Liver (tissue), 8 donors: ENCODE measurements at regions not wholly inside any gene's neighbourhood (a gene's known extent, or its start where the extent isn't known, plus 50 kb on each side); places are given as distances from the start of the nearest gene placed in this dataset.

ENCODE experiments used
- DNase-seq: peaks from one replicate; pipeline ENCODE4 v3.0.0-alpha.2; 2017; ENCODE audit warnings: low spot score
- H3K27ac ChIP-seq, 2 donors: one replicate each; pipeline ENCODE4 v1.7.0; 2013; ENCODE audit warnings: inconsistent platforms in 2 of 2, low read length in 2 of 2, control low read depth in 1 of 2, low read depth in 1 of 2, mild to moderate bottlenecking in 1 of 2
- H3K27me3 ChIP-seq, 4 donors: one replicate each; pipeline versions ENCODE4 v1.6.1 to v1.7.0; 2013; ENCODE audit warnings: low read length in 3 of 4, inconsistent platforms in 1 of 4, mild to moderate bottlenecking in 1 of 4, moderate library complexity in 1 of 4; ENCODE audit not compliant: control insufficient read depth in 4 of 4, insufficient read depth in 4 of 4
- H3K36me3 ChIP-seq, 4 donors: one replicate each; pipeline versions ENCODE4 v1.6.1 to v1.7.0; 2013; ENCODE audit warnings: low read length in 3 of 4, mild to moderate bottlenecking in 3 of 4, low read depth in 1 of 4, moderate library complexity in 1 of 4; ENCODE audit not compliant: control insufficient read depth in 4 of 4, insufficient read depth in 3 of 4
- H3K4me1 ChIP-seq, 4 donors: one replicate each; pipeline versions ENCODE4 v1.6.1 to v1.7.0; 2013; ENCODE audit warnings: low read length in 3 of 4, mild to moderate bottlenecking in 3 of 4, moderate library complexity in 1 of 4; ENCODE audit not compliant: control insufficient read depth in 4 of 4, insufficient read depth in 4 of 4
- H3K4me3 ChIP-seq, 3 donors: one replicate each; pipeline versions ENCODE4 v1.6.1 to v1.7.0; 2013; ENCODE audit warnings: low read length in 3 of 3, control low read depth in 1 of 3, low read depth in 1 of 3, mild to moderate bottlenecking in 1 of 3
- H3K9ac ChIP-seq, 2 donors: one replicate each; pipeline ENCODE4 v1.7.0; 2013; ENCODE audit warnings: low read length in 2 of 2, mild to moderate bottlenecking in 2 of 2, moderate library complexity in 2 of 2, control low read depth in 1 of 2, low read depth in 1 of 2
- H3K9me3 ChIP-seq, 4 donors: one replicate each; pipeline versions ENCODE4 v1.6.1 to v1.7.0; 2013; ENCODE audit warnings: low read length in 3 of 4; ENCODE audit not compliant: control insufficient read depth in 4 of 4
- EGR1 ChIP-seq, 2 donors: IDR thresholded peaks; 2 replicates each; pipeline ENCODE4 v1.6.1; 2016 to 2018; ENCODE audit warnings: antibody characterized with exemption in 2 of 2, low read depth in 2 of 2
- FOXA1 ChIP-seq: IDR thresholded peaks from 2 replicates; pipeline ENCODE4 v1.6.1; 2016; ENCODE audit warnings: antibody characterized with exemption
- FOXA2 ChIP-seq: IDR thresholded peaks from 2 replicates; pipeline ENCODE4 v1.6.1; 2016; ENCODE audit warnings: antibody characterized with exemption
- GABPA ChIP-seq, 2 donors: IDR thresholded peaks in 1 of 2; conservative IDR thresholded peaks in 1 of 2; 2 replicates each; pipeline ENCODE4 v1.6.1; 2016; ENCODE audit warnings: antibody characterized with exemption in 2 of 2, mild to moderate bottlenecking in 1 of 2, moderate library complexity in 1 of 2
- HNF4A ChIP-seq, 2 donors: conservative IDR thresholded peaks; 2 replicates each; pipeline ENCODE4 v1.6.1; 2016; ENCODE audit warnings: antibody characterized with exemption in 2 of 2, mild to moderate bottlenecking in 2 of 2
- HNF4G ChIP-seq: IDR thresholded peaks from 2 replicates; pipeline ENCODE4 v1.6.1; 2016; ENCODE audit warnings: antibody characterized with exemption
- JUND ChIP-seq, 2 donors: IDR thresholded peaks; 2 replicates each; pipeline ENCODE4 v1.6.1; 2016; ENCODE audit warnings: antibody characterized with exemption in 2 of 2
- MAX ChIP-seq: IDR thresholded peaks from 2 replicates; pipeline ENCODE4 v1.6.1; 2016; ENCODE audit warnings: antibody characterized with exemption
- NR2F2 ChIP-seq: IDR thresholded peaks from 2 replicates; pipeline ENCODE4 v1.6.1; 2016; ENCODE audit warnings: antibody characterized with exemption
- RAD21 ChIP-seq, 2 donors: IDR thresholded peaks; 2 replicates each; pipeline ENCODE4 v1.6.1; 2016; ENCODE audit warnings: antibody characterized with exemption in 2 of 2, mild to moderate bottlenecking in 2 of 2
- RXRA ChIP-seq, 2 donors: IDR thresholded peaks; 2 replicates each; pipeline ENCODE4 v1.6.1; 2017 to 2018; ENCODE audit warnings: antibody characterized with exemption in 2 of 2, mild to moderate bottlenecking in 1 of 2
- SP1 ChIP-seq: IDR thresholded peaks from 2 replicates; pipeline ENCODE4 v1.6.1; 2018; ENCODE audit warnings: antibody characterized with exemption, mild to moderate bottlenecking
- TAF1 ChIP-seq: conservative IDR thresholded peaks from 2 replicates; pipeline ENCODE4 v1.6.1; 2016; ENCODE audit warnings: antibody characterized with exemption, mild to moderate bottlenecking
- YY1 ChIP-seq: IDR thresholded peaks from 2 replicates; pipeline ENCODE4 v1.6.1; 2016; ENCODE audit warnings: antibody characterized with exemption, mild to moderate bottlenecking
- WGBS: extraction: QIAGEN DNeasy Blood & Tissue Kit; methylation state at CpG from one replicate; pipeline ENCODE4 v1.1.7; 2013; 5-methylcytosine and 5-hydroxymethylcytosine counted together
- TF ChIP-seq, protein P1 (sequence below): IDR thresholded peaks from 2 replicates; pipeline ENCODE4 v1.6.1; 2016; ENCODE audit warnings: antibody characterized with exemption
- TF ChIP-seq, protein P2 (sequence below): fragments of 150-350 bp; IDR thresholded peaks from 2 replicates; pipeline ENCODE4 v1.5.1; 2017; ENCODE audit warnings: improper control_type of control experiment, low read depth, low read length; ENCODE audit not compliant: missing input control
- TF ChIP-seq, protein P3 (sequence below): IDR thresholded peaks from 2 replicates; pipeline ENCODE4 v1.6.1; 2016; ENCODE audit warnings: antibody characterized with exemption
- donor health status: healthy.
- donor health status: healthy.
- donor health status: healthy.
- donor health status: healthy.
- donor health status: healthy.

DNA sequence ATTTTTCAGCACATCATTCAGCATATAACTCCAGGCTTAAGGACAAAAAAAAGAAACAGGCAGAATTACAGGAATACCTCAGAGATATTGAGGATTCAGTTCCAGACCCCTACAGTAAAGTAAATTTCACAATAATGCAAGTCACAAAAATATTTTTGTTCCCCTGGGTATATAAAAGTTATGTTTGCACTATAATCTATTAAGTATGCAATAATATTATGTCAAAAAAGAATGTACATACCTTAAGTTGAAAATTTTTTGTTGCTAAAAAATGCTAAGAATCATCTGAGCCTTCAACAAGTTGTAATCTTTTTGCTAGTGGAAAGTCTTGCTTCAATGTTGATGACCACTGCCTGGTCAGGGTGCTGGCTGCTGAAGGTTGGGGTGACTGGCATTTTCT lies 2532.5 kb downstream of the ARAP2 start:
- peaks cover 0 to 5% (median 2%) of the 10 kb centered on the region in 4 donors for H3K9me3 ChIP-seq
- no peaks in the 10 kb centered on the region for H3K36me3 ChIP-seq
- no peaks in the 10 kb centered on the region for H3K4me1 ChIP-seq
- H3K9ac ChIP-seq, result no peak overlapping the region
- H3K4me3 ChIP-seq, result no peak overlapping the region
- no peak overlapping the region for H3K27ac ChIP-seq
- no peak for TF ChIP-seq YY1
- TF ChIP-seq, protein P1, sequence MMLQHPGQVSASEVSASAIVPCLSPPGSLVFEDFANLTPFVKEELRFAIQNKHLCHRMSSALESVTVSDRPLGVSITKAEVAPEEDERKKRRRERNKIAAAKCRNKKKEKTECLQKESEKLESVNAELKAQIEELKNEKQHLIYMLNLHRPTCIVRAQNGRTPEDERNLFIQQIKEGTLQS, result no peak
- no peak for TF ChIP-seq MAX
- TF ChIP-seq RAD21 (IDR thresholded peaks at IDR 0.05), result no peak
- TF ChIP-seq, protein P2, sequence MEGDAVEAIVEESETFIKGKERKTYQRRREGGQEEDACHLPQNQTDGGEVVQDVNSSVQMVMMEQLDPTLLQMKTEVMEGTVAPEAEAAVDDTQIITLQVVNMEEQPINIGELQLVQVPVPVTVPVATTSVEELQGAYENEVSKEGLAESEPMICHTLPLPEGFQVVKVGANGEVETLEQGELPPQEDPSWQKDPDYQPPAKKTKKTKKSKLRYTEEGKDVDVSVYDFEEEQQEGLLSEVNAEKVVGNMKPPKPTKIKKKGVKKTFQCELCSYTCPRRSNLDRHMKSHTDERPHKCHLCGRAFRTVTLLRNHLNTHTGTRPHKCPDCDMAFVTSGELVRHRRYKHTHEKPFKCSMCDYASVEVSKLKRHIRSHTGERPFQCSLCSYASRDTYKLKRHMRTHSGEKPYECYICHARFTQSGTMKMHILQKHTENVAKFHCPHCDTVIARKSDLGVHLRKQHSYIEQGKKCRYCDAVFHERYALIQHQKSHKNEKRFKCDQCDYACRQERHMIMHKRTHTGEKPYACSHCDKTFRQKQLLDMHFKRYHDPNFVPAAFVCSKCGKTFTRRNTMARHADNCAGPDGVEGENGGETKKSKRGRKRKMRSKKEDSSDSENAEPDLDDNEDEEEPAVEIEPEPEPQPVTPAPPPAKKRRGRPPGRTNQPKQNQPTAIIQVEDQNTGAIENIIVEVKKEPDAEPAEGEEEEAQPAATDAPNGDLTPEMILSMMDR, result no peak
- TF ChIP-seq GABPA (IDR thresholded peaks at IDR 0.05 in 1 of 2, conservative IDR thresholded peaks at IDR 0.05 in 1 of 2), result no peak
- no peak for TF ChIP-seq HNF4G
- no peak for TF ChIP-seq EGR1 (IDR thresholded peaks at IDR 0.05; ENCODE audit: low read depth in 2 of 2)
- no peak for TF ChIP-seq NR2F2
- TF ChIP-seq, protein P3, sequence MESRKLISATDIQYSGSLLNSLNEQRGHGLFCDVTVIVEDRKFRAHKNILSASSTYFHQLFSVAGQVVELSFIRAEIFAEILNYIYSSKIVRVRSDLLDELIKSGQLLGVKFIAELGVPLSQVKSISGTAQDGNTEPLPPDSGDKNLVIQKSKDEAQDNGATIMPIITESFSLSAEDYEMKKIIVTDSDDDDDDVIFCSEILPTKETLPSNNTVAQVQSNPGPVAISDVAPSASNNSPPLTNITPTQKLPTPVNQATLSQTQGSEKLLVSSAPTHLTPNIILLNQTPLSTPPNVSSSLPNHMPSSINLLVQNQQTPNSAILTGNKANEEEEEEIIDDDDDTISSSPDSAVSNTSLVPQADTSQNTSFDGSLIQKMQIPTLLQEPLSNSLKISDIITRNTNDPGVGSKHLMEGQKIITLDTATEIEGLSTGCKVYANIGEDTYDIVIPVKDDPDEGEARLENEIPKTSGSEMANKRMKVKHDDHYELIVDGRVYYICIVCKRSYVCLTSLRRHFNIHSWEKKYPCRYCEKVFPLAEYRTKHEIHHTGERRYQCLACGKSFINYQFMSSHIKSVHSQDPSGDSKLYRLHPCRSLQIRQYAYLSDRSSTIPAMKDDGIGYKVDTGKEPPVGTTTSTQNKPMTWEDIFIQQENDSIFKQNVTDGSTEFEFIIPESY, result no peak
- TF ChIP-seq HNF4A (conservative IDR thresholded peaks at IDR 0.05), result no peak
- TF ChIP-seq JUND (IDR thresholded peaks at IDR 0.05), result no peak
- TF ChIP-seq RXRA (IDR thresholded peaks at IDR 0.05), result no peak
- TF ChIP-seq SP1, result no peak
- TF ChIP-seq TAF1, result no peak
- TF ChIP-seq FOXA1, result no peak
- no peak for TF ChIP-seq FOXA2
- DNase-seq, result no peak
- peaks cover 0 to 2% (median 0%) of the 10 kb centered on the region in 4 donors for H3K27me3 ChIP-seq

- WGBS, result 70% methylated on average over 1 of the region's 1 CpG
- TF ChIP-seq TAF1, result no peak
- TF ChIP-seq, protein P3, result no peak
- no peak for TF ChIP-seq HNF4A (conservative IDR thresholded peaks at IDR 0.05)
- no peak for TF ChIP-seq NR2F2
- TF ChIP-seq EGR1 (IDR thresholded peaks at IDR 0.05; ENCODE audit: low read depth in 2 of 2), result no peak
- H3K27ac ChIP-seq, result no peak overlapping the region
- peaks cover 0 to 3% (median 0%) of the 10 kb centered on the region in 4 donors for H3K9me3 ChIP-seq
- H3K4me3 ChIP-seq, result no peak overlapping the region
- H3K36me3 ChIP-seq, result no peaks in the 10 kb centered on the region
- no peaks in the 10 kb centered on the region for H3K4me1 ChIP-seq
- no peak for DNase-seq
- peaks cover 0 to 2% (median 0%) of the 10 kb centered on the region in 4 donors for H3K27me3 ChIP-seq
- no peak overlapping the region for H3K9ac ChIP-seq
Measured at GRCh38 chr4:33714971-33715370, 2529.3 kb downstream of the ARAP2 start.
